GM23248 (cell line): ENCODE measurements at regions not wholly inside any gene's neighbourhood (a gene's known extent, or its start where the extent isn't known, plus 50 kb on each side); places are given as distances from the start of the nearest gene placed in this dataset.

Experiments used
- EZH2 ChIP-seq: fragments of 200-600 bp; sonication (generic); IDR thresholded peaks from 2 replicates; pipeline ENCODE4 v1.6.1; 2018; ENCODE audit warnings: antibody characterized with exemption, mild to moderate bottlenecking; ENCODE audit not compliant: insufficient read depth, poor library complexity, severe bottlenecking
- EZH2phosphoT487 ChIP-seq: fragments of 200-600 bp; sonication (generic); IDR thresholded peaks from 2 replicates; pipeline ENCODE4 v1.6.1; 2018; ENCODE audit warnings: antibody characterized with exemption, moderate library complexity, mild to moderate bottlenecking, low read depth; ENCODE audit not compliant: insufficient read depth

DNA sequence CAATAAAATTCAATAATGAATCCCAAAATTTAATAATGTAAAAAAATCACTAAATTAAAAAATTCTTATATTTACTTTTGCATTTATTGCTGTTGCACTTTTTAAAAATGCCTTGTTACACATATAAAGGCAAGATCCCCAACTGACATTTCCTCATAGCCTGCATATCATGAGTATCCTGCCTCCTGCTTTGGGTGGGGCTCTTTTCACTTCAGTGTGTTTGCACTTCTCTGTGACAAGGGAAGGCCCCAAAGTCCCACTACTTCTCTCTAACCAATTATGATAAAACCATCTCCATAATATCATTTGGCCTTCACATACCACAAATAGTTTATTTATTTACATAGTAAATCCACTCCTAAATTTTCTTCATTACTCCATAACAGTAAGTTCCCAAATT is 446.1 kb upstream of the MARCKS start:
- TF ChIP-seq EZH2 (no peak), EZH2phosphoT487 (no peak)
